Prostate gland (tissue), 2 donors: ENCODE measurements at regions not wholly inside any gene's neighbourhood (a gene's known extent, or its start where the extent isn't known, plus 50 kb on each side); places are given as distances from the start of the nearest gene placed in this dataset.

Source experiments
- POLR2AphosphoS5 ChIP-seq: sonication (generic); formaldehyde crosslinking; IDR thresholded peaks from one replicate; pipeline ENCODE4 v1.6.1; 2017; ENCODE audit warnings: antibody characterized with exemption
- TF ChIP-seq, protein P1 (sequence below), 4 experiments: fragments of 200-600 bp in 2 of 4; fragments of 450-650 bp in 2 of 4; sonication (generic) in 2 of 4; IDR thresholded peaks; 1 replicate in 3 of 4; 2 replicates in 1 of 4; pipeline ENCODE4 v1.5.1; 2016 to 2019; ENCODE audit warnings: antibody characterized with exemption in 4 of 4, mild to moderate bottlenecking in 2 of 4, moderate library complexity in 2 of 4

DNA sequence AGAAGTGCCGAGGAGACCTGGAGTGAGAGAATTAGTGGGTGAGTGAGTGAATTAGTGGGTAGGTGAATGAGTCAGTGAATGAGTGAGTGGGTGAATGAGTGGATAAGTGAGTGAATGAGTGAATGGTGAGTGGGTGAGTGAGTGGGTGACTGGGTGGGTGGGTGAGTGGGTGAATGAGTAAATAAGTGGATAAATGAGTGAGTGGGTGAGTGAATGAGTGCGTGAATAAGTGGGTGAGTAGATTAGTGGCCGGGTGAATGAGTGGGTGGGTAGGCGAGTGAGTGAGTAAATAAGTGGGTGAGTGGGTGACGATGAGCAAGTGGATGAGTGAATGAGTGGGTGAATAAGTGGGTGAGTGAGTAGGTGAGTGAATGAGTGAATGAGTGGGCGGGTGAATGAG, 243.7 kb upstream of the MGMT start:
- TF ChIP-seq, protein P1, sequence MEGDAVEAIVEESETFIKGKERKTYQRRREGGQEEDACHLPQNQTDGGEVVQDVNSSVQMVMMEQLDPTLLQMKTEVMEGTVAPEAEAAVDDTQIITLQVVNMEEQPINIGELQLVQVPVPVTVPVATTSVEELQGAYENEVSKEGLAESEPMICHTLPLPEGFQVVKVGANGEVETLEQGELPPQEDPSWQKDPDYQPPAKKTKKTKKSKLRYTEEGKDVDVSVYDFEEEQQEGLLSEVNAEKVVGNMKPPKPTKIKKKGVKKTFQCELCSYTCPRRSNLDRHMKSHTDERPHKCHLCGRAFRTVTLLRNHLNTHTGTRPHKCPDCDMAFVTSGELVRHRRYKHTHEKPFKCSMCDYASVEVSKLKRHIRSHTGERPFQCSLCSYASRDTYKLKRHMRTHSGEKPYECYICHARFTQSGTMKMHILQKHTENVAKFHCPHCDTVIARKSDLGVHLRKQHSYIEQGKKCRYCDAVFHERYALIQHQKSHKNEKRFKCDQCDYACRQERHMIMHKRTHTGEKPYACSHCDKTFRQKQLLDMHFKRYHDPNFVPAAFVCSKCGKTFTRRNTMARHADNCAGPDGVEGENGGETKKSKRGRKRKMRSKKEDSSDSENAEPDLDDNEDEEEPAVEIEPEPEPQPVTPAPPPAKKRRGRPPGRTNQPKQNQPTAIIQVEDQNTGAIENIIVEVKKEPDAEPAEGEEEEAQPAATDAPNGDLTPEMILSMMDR (IDR thresholded peaks at IDR 0.05) = no peak
- no peak for TF ChIP-seq POLR2AphosphoS5
